MM.1S (cell line): ENCODE measurements at regions not wholly inside any gene's neighbourhood (a gene's known extent, or its start where the extent isn't known, plus 50 kb on each side); places are given as distances from the start of the nearest gene placed in this dataset.

Experiments used
- CTCF ChIP-seq: fragments of 300-600 bp; sonication (generic); IDR thresholded peaks from 2 replicates; pipeline ENCODE4 v1.5.1; 2016; ENCODE audit warnings: antibody characterized with exemption, low read length, mixed read lengths
- EZH2 ChIP-seq: fragments of 300-600 bp; sonication (generic); optimal IDR thresholded peaks from 2 replicates; pipeline ENCODE3; 2017; ENCODE audit warnings: low read depth, mild to moderate bottlenecking, antibody characterized with exemption, low read length, mixed read lengths
- EZH2phosphoT487 ChIP-seq: fragments of 300-600 bp; sonication (generic); IDR thresholded peaks from 2 replicates; pipeline ENCODE4 v1.6.1; 2018; ENCODE audit warnings: antibody characterized with exemption, low read length

GRCh38 chr1:13931226-13931625 is 231.2 kb downstream of the PRDM2 start:
- TF ChIP-seq CTCF (no peak), EZH2 (no peak), EZH2phosphoT487 (no peak)
